ENCODE measurements at regions not wholly inside any gene's neighbourhood (a gene's known extent, or its start where the extent isn't known, plus 50 kb on each side); places are given as distances from the start of the nearest gene placed in this dataset.
"Not testable (repeated sequence)": the region's sequence is repeated elsewhere in the genome, so short reads cannot be mapped to it uniquely, and the experiment has no call there.

GRCh38 chr17:72573492-72573801 lies 452.6 kb downstream of the SOX9 start:
- not testable (repeated sequence) for TF ChIP-seq EZH2 (IDR thresholded peaks at IDR 0.05); POLR2AphosphoS5 (IDR thresholded peaks at IDR 0.05; ENCODE audit: borderline replicate concordance, low read depth, low read length)

Measured in SK-N-MC (cell line).